ENCODE measurements at regions not wholly inside any gene's neighbourhood (a gene's known extent, or its start where the extent isn't known, plus 50 kb on each side); places are given as distances from the start of the nearest gene placed in this dataset.
"Not testable (repeated sequence)": the region's sequence is repeated elsewhere in the genome, so short reads cannot be mapped to it uniquely, and the experiment has no call there.

DNA sequence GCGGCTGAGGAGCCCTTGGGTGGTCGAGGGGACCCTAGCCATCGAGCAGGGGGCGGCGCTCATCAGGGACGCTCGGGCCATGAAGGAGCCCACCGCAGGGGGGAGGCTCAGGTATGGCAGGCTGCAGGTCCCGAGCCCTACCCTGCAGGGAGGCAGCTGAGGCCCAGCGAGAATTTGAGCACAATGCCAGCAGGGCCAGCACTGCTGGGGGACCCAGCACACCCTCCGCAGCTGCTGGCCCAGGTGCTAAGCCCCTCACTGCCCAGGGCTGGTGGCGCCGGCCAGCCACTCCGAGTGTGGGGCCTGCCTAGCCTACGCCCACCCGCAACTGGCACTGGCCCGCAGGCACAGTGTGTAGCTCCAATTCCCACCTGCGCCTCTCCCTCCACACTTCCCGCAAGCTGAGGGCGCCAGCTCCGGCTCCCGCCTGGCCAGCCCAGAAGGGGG lies 325.4 kb upstream of the FRG1 start:
- Histone ChIP-seq H3K23ac (ENCODE audit: low read length in 2 of 2) (no peak overlapping the region), H3K18ac (ENCODE audit: low read depth in 1 of 2, low read length in 2 of 2) (no peak overlapping the region)

DNA sequence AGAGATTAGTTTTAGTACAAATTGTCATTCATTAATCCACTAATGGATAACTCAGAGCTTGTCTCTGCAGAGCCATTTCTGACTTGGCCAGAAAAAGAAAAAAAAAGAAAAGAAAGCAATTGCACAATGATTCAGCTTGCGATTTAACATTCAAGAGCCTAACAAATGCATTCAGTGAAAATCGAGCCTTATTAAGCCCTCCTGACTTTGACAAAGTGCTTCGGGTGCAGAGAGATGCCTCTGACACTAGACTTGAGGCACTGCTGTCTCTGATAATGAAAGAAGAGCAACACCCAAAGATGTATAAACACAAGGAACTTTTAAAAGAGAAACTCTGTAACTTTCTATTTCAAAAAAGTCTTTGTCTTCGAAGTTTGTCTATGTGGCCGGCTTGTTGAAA lies 322.9 kb upstream of the FRG1 start:
- H3K27me3 ChIP-seq (ENCODE audit: control insufficient read depth in 1 of 2, insufficient read depth in 1 of 2, low read length in 2 of 2); H3K79me1 ChIP-seq (replicated peaks; ENCODE audit: low read length, poor library complexity, severe bottlenecking); H4K91ac ChIP-seq (ENCODE audit: low read length); H3K4me3 ChIP-seq (ENCODE audit: insufficient read depth in 1 of 2, low read depth in 1 of 2, low read length in 2 of 2); H3K27ac ChIP-seq (ENCODE audit: low read length, poor library complexity, severe bottlenecking); H3K4me1 ChIP-seq (ENCODE audit: control insufficient read depth, insufficient read depth, low read depth, low read length); H3K9ac ChIP-seq (ENCODE audit: low read length); H2BK15ac ChIP-seq (ENCODE audit: low read depth, poor library complexity, severe bottlenecking); H2BK5ac ChIP-seq (ENCODE audit: low read depth, low read length, poor library complexity, severe bottlenecking); H3K4me2 ChIP-seq (ENCODE audit: low read length, poor library complexity, severe bottlenecking); H3K18ac ChIP-seq (ENCODE audit: low read depth in 1 of 2, low read length in 2 of 2); H3K9me3 ChIP-seq (ENCODE audit: control insufficient read depth, low read length); H2BK120ac ChIP-seq (ENCODE audit: low read depth, low read length); H3K36me3 ChIP-seq (ENCODE audit: control insufficient read depth in 1 of 2, insufficient read depth in 2 of 2, low read depth in 1 of 2, low read length in 2 of 2); H2AK5ac ChIP-seq (ENCODE audit: low read length, severe bottlenecking); DNase-seq; H3K14ac ChIP-seq (ENCODE audit: low read length in 2 of 2); H3K23ac ChIP-seq (ENCODE audit: low read length in 2 of 2); H4K8ac ChIP-seq (ENCODE audit: low read length); H3K4ac ChIP-seq (ENCODE audit: low read depth in 1 of 2, low read length in 2 of 2); H2AFZ ChIP-seq (ENCODE audit: low read depth, low read length); H2BK12ac ChIP-seq (ENCODE audit: low read length in 2 of 2): not testable (repeated sequence)
- 89% methylated on average over 5 of the region's 5 CpGs for WGBS

More for the DNA sequence above, 325.4 kb upstream of the FRG1 start:
- no peak for DNase-seq
- Histone ChIP-seq H2AK5ac (ENCODE audit: low read length, severe bottlenecking) (no peak overlapping the region), H3K4me3 (ENCODE audit: insufficient read depth in 1 of 2, low read depth in 1 of 2, low read length in 2 of 2) (no peak overlapping the region), H3K27ac (ENCODE audit: low read length, poor library complexity, severe bottlenecking) (no peak overlapping the region), H3K9ac (ENCODE audit: low read length) (no peak overlapping the region), H3K14ac (ENCODE audit: low read length in 2 of 2) (no peak overlapping the region), H2BK15ac (ENCODE audit: low read depth, poor library complexity, severe bottlenecking) (no peak overlapping the region), H3K4me1 (ENCODE audit: control insufficient read depth, insufficient read depth, low read depth, low read length) (no peaks in the 10 kb centered on the region), H2BK12ac (ENCODE audit: low read length in 2 of 2) (no peak overlapping the region), H2BK5ac (ENCODE audit: low read depth, low read length, poor library complexity, severe bottlenecking) (no peak overlapping the region), H3K4ac (ENCODE audit: low read depth in 1 of 2, low read length in 2 of 2) (no peak overlapping the region), H3K36me3 (ENCODE audit: control insufficient read depth in 1 of 2, insufficient read depth in 2 of 2, low read depth in 1 of 2, low read length in 2 of 2) (no peaks in the 10 kb centered on the region), H2AFZ (ENCODE audit: low read depth, low read length) (no peak overlapping the region), H2BK120ac (ENCODE audit: low read depth, low read length) (no peak overlapping the region), H4K8ac (ENCODE audit: low read length) (no peak overlapping the region), H4K91ac (ENCODE audit: low read length) (no peak overlapping the region), H3K79me1 (replicated peaks; ENCODE audit: low read length, poor library complexity, severe bottlenecking) (no peaks in the 10 kb centered on the region), H3K9me3 (ENCODE audit: control insufficient read depth, low read length) (no peaks in the 10 kb centered on the region), H3K27me3 (ENCODE audit: control insufficient read depth in 1 of 2, insufficient read depth in 1 of 2, low read length in 2 of 2) (no peaks in the 10 kb centered on the region), H3K4me2 (ENCODE audit: low read length, poor library complexity, severe bottlenecking) (no peak overlapping the region)
- 93% methylated on average over 22 of the region's 22 CpGs for WGBS

DNA sequence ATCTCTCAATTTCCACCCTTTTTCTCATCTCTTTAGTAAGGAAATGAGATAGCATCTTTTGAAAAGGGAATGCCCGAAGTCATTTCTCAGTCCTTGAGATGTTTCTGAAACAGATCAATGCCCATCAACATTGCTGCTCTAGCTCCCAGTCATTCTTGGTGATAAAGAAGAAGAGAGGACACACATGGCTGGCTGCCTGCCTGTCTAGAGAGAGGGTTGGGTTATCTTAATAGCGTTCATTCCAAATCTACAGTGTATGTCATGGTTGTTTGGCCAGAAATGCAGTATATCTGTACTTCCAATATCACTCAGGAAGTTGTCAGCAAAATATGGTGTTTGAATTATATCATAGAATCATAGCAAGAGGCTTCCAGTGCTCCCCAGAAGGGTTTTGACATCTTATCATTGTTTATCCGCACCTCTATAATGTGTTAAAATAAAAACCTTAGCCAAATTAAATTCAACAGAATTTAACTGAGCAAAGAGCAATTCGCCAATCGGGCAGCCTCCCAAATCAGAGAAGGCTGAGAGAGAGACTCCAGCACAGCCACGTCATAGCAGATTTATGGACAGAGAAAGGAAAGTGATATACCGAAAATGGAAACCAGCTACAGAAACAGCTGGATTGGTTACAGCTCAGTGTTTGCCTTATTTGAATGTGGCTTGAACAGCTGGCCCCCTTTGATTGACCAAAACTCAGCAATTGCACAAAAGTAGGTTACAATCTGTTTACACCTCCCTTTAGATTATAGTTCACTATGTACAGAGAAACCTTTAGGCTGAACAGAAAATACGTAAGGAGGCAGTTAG lies 321.0 kb upstream of the FRG1 start:
- not testable (repeated sequence) for H3K14ac ChIP-seq (ENCODE audit: low read length in 2 of 2); H3K4ac ChIP-seq (ENCODE audit: low read depth in 1 of 2, low read length in 2 of 2); H3K9me3 ChIP-seq (ENCODE audit: control insufficient read depth, low read length); H3K27ac ChIP-seq (ENCODE audit: low read length, poor library complexity, severe bottlenecking); H3K79me1 ChIP-seq (replicated peaks; ENCODE audit: low read length, poor library complexity, severe bottlenecking); H2AFZ ChIP-seq (ENCODE audit: low read depth, low read length); H2BK15ac ChIP-seq (ENCODE audit: low read depth, poor library complexity, severe bottlenecking); H3K18ac ChIP-seq (ENCODE audit: low read depth in 1 of 2, low read length in 2 of 2); H3K36me3 ChIP-seq (ENCODE audit: control insufficient read depth in 1 of 2, insufficient read depth in 2 of 2, low read depth in 1 of 2, low read length in 2 of 2); H3K23ac ChIP-seq (ENCODE audit: low read length in 2 of 2); H3K4me2 ChIP-seq (ENCODE audit: low read length, poor library complexity, severe bottlenecking); H2BK120ac ChIP-seq (ENCODE audit: low read depth, low read length); H3K27me3 ChIP-seq (ENCODE audit: control insufficient read depth in 1 of 2, insufficient read depth in 1 of 2, low read length in 2 of 2); H3K9ac ChIP-seq (ENCODE audit: low read length); H4K91ac ChIP-seq (ENCODE audit: low read length); DNase-seq; H2BK5ac ChIP-seq (ENCODE audit: low read depth, low read length, poor library complexity, severe bottlenecking); H3K4me1 ChIP-seq (ENCODE audit: control insufficient read depth, insufficient read depth, low read depth, low read length); H3K4me3 ChIP-seq (ENCODE audit: insufficient read depth in 1 of 2, low read depth in 1 of 2, low read length in 2 of 2); H2AK5ac ChIP-seq (ENCODE audit: low read length, severe bottlenecking); H2BK12ac ChIP-seq (ENCODE audit: low read length in 2 of 2); H4K8ac ChIP-seq (ENCODE audit: low read length)
- 93% methylated on average over 5 of the region's 8 CpGs for WGBS

DNA sequence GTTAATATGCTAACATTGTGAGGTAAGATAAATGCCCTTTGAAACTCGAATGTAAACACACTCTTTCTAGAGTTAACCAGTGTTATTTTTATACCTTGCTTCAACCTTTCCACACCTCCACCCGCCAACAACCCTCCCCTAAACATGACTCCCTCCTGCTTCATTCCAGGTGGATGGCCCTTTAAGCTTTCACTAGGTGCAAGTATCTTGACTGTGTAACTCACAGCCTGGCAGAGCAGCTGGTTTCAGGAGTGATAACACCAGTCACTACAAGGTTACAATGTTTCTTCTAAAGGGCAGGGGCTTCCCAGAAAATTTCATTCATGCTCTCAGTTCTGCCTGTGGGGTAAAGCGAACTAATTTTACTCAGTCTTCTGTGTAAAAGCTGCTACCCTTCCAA lies 318.1 kb upstream of the FRG1 start:
- H3K36me3 ChIP-seq (ENCODE audit: control insufficient read depth in 1 of 2, insufficient read depth in 2 of 2, low read depth in 1 of 2, low read length in 2 of 2); H4K91ac ChIP-seq (ENCODE audit: low read length); H3K27me3 ChIP-seq (ENCODE audit: control insufficient read depth in 1 of 2, insufficient read depth in 1 of 2, low read length in 2 of 2); H3K18ac ChIP-seq (ENCODE audit: low read depth in 1 of 2, low read length in 2 of 2); H3K27ac ChIP-seq (ENCODE audit: low read length, poor library complexity, severe bottlenecking); DNase-seq; H3K4me1 ChIP-seq (ENCODE audit: control insufficient read depth, insufficient read depth, low read depth, low read length); H3K4ac ChIP-seq (ENCODE audit: low read depth in 1 of 2, low read length in 2 of 2); H3K4me2 ChIP-seq (ENCODE audit: low read length, poor library complexity, severe bottlenecking); H2AFZ ChIP-seq (ENCODE audit: low read depth, low read length); H2BK12ac ChIP-seq (ENCODE audit: low read length in 2 of 2); H3K9me3 ChIP-seq (ENCODE audit: control insufficient read depth, low read length); H3K23ac ChIP-seq (ENCODE audit: low read length in 2 of 2); H3K4me3 ChIP-seq (ENCODE audit: insufficient read depth in 1 of 2, low read depth in 1 of 2, low read length in 2 of 2); H2BK5ac ChIP-seq (ENCODE audit: low read depth, low read length, poor library complexity, severe bottlenecking); H3K9ac ChIP-seq (ENCODE audit: low read length); H2BK15ac ChIP-seq (ENCODE audit: low read depth, poor library complexity, severe bottlenecking); H4K8ac ChIP-seq (ENCODE audit: low read length); H2AK5ac ChIP-seq (ENCODE audit: low read length, severe bottlenecking); H2BK120ac ChIP-seq (ENCODE audit: low read depth, low read length); H3K79me1 ChIP-seq (replicated peaks; ENCODE audit: low read length, poor library complexity, severe bottlenecking); H3K14ac ChIP-seq (ENCODE audit: low read length in 2 of 2): not testable (repeated sequence)
- 68% methylated on average over 2 of the region's 3 CpGs for WGBS
